Upper lobe of right lung (tissue), 1 donor: ENCODE measurements at regions not wholly inside any gene's neighbourhood (a gene's known extent, or its start where the extent isn't known, plus 50 kb on each side); places are given as distances from the start of the nearest gene placed in this dataset.

ENCODE experiments used
- ATAC-seq: fragments of 200-7000 bp; cut with Tn5 transposase; one replicate; pipeline ENCODE4 v1.9.1; 2020; ENCODE audit warnings: mild to moderate bottlenecking, moderate library complexity
- DNase-seq: peaks from one replicate; pipeline ENCODE4 v3.0.0-alpha.2; 2020
- H3K27ac ChIP-seq: fragments of 200-600 bp; one replicate; pipeline ENCODE4 v1.8.0; 2022
- H3K27me3 ChIP-seq: fragments of 200-600 bp; one replicate; pipeline ENCODE4 v1.8.0; 2022; ENCODE audit warnings: mild to moderate bottlenecking
- H3K36me3 ChIP-seq: fragments of 200-600 bp; one replicate; pipeline ENCODE4 v1.8.0; 2022
- H3K4me1 ChIP-seq: fragments of 200-600 bp; one replicate; pipeline ENCODE4 v1.8.0; 2022
- H3K4me3 ChIP-seq: fragments of 200-600 bp; one replicate; pipeline ENCODE4 v1.8.0; 2022; ENCODE audit warnings: mild to moderate bottlenecking
- H3K9me3 ChIP-seq: fragments of 200-600 bp; one replicate; pipeline ENCODE4 v1.8.0; 2022
- intact Hi-C: fragments of 100-400 bp; cut with DNase I; formaldehyde crosslinking; loops from one replicate; pipeline ENCODE4 v1.11.0; 2022
- TF ChIP-seq, protein P1 (sequence below): fragments of 200-600 bp; IDR thresholded peaks from one replicate; pipeline ENCODE4 v1.8.0; 2022; ENCODE audit warnings: antibody characterized with exemption
- donor health status: DM: no; HTN: yes; CAD: no; lungs with severe emphysema.

DNA sequence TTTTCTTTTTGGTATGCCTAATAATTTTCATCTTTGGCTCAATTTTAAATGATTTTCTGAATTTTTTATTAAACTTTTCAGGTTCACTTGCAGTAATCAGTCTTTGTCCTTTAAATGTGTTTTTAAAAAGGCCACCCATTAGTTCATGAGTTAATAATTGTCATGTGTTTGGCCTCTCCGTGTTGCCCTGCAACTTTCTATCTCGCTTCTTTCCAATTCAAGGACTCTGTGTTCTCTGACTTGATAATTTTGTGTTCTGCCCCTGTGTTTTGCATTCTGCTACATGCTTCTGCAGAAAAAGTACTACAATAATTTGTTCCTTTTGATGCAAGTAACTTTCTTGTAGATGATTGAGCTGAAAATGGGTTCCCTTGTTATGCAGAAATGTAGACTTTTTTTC lies 921.4 kb upstream of the LRATD1 start:
- H3K9me3 ChIP-seq: no peaks in the 10 kb centered on the region
- TF ChIP-seq, protein P1, sequence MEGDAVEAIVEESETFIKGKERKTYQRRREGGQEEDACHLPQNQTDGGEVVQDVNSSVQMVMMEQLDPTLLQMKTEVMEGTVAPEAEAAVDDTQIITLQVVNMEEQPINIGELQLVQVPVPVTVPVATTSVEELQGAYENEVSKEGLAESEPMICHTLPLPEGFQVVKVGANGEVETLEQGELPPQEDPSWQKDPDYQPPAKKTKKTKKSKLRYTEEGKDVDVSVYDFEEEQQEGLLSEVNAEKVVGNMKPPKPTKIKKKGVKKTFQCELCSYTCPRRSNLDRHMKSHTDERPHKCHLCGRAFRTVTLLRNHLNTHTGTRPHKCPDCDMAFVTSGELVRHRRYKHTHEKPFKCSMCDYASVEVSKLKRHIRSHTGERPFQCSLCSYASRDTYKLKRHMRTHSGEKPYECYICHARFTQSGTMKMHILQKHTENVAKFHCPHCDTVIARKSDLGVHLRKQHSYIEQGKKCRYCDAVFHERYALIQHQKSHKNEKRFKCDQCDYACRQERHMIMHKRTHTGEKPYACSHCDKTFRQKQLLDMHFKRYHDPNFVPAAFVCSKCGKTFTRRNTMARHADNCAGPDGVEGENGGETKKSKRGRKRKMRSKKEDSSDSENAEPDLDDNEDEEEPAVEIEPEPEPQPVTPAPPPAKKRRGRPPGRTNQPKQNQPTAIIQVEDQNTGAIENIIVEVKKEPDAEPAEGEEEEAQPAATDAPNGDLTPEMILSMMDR: no peak
- no peak overlapping the region for H3K4me3 ChIP-seq
- H3K4me1 ChIP-seq: no peaks in the 10 kb centered on the region
- H3K36me3 ChIP-seq: no peaks in the 10 kb centered on the region
- no peak for DNase-seq
- no peak for ATAC-seq
- intact Hi-C loops: no loop called here
- no peak overlapping the region for H3K27ac ChIP-seq
- no peaks in the 10 kb centered on the region for H3K27me3 ChIP-seq

- DNase-seq: no peak
- H3K27ac ChIP-seq: no peak overlapping the region
- H3K4me3 ChIP-seq: no peak overlapping the region
- no peaks in the 10 kb centered on the region for H3K27me3 ChIP-seq
- intact Hi-C loops: no loop called here
- H3K9me3 ChIP-seq: no peaks in the 10 kb centered on the region
- no peaks in the 10 kb centered on the region for H3K4me1 ChIP-seq
- ATAC-seq: no peak
- TF ChIP-seq, protein P1: no peak
- H3K36me3 ChIP-seq: no peaks in the 10 kb centered on the region
Measured at GRCh38 chr2:13714466-13714865, 918.1 kb upstream of the LRATD1 start.

- no peaks in the 10 kb centered on the region for H3K36me3 ChIP-seq
- ATAC-seq: no peak
- H3K4me3 ChIP-seq: no peak overlapping the region
Measured at GRCh38 chr2:13725945-13726344, 906.6 kb upstream of the LRATD1 start.

GRCh38 chr2:13745330-13745729 lies 887.2 kb upstream of the LRATD1 start:
- DNase-seq: no peak
- Histone ChIP-seq H3K27me3 (no peaks in the 10 kb centered on the region), H3K9me3 (no peaks in the 10 kb centered on the region), H3K27ac (no peak overlapping the region), H3K36me3 (no peaks in the 10 kb centered on the region), H3K4me1 (no peaks in the 10 kb centered on the region), H3K4me3 (no peak overlapping the region)
- no peak for ATAC-seq
- TF ChIP-seq, protein P1: no peak
- intact Hi-C loops: no loop called here

More at GRCh38 chr2:13725945-13726344, 906.6 kb upstream of the LRATD1 start:
- Histone ChIP-seq H3K27me3 (no peaks in the 10 kb centered on the region), H3K27ac (no peak overlapping the region), H3K9me3 (no peaks in the 10 kb centered on the region), H3K4me1 (no peaks in the 10 kb centered on the region)
- TF ChIP-seq, protein P1: no peak
- intact Hi-C loops: no loop called here
- DNase-seq: no peak

GRCh38 chr2:13751955-13752354 lies 880.6 kb upstream of the LRATD1 start:
- no peaks in the 10 kb centered on the region for H3K27me3 ChIP-seq
- intact Hi-C loops: no loop called here
- no peaks in the 10 kb centered on the region for H3K9me3 ChIP-seq
- H3K4me3 ChIP-seq: no peak overlapping the region
- ATAC-seq: no peak
- H3K27ac ChIP-seq: no peak overlapping the region
- no peaks in the 10 kb centered on the region for H3K4me1 ChIP-seq
- no peaks in the 10 kb centered on the region for H3K36me3 ChIP-seq
- TF ChIP-seq, protein P1: no peak
- no peak for DNase-seq

- TF ChIP-seq, protein P1: no peak
- no peaks in the 10 kb centered on the region for H3K27me3 ChIP-seq
- no peaks in the 10 kb centered on the region for H3K36me3 ChIP-seq
- DNase-seq: no peak
- H3K9me3 ChIP-seq: no peaks in the 10 kb centered on the region
- no peaks in the 10 kb centered on the region for H3K4me1 ChIP-seq
- H3K27ac ChIP-seq: no peak overlapping the region
- no peak overlapping the region for H3K4me3 ChIP-seq
- ATAC-seq: no peak
- intact Hi-C loops: no loop called here
Measured at GRCh38 chr2:13758412-13758811, 874.1 kb upstream of the LRATD1 start.
